ENCODE measurements at regions not wholly inside any gene's neighbourhood (a gene's known extent, or its start where the extent isn't known, plus 50 kb on each side); places are given as distances from the start of the nearest gene placed in this dataset.

GRCh38 chr1:69305621-69306020 lies 262.1 kb upstream of the LRRC7 start:
- no peak overlapping the region for H3K27ac ChIP-seq
- no peaks in the 10 kb centered on the region for H3K36me3 ChIP-seq
- H3K9me3 ChIP-seq, result peaks cover 0 to 20% (median 9%) of the 10 kb centered on the region in 8 donors
- DNase-seq, result no peak
- no peaks in the 10 kb centered on the region for H3K27me3 ChIP-seq (replicated peaks in 1 of 7)
- intact Hi-C loops (cut with DNase I; ENCODE audit: low total_unique reads), result no loop called here
- WGBS, 5 donors, result 58 to 75% (median 66%) methylated on average over 7 of the region's 7 CpGs
- H3K4me1 ChIP-seq, result no peaks in the 10 kb centered on the region
- H3K4me3 ChIP-seq, result no peak overlapping the region
- TF ChIP-seq, protein P1, sequence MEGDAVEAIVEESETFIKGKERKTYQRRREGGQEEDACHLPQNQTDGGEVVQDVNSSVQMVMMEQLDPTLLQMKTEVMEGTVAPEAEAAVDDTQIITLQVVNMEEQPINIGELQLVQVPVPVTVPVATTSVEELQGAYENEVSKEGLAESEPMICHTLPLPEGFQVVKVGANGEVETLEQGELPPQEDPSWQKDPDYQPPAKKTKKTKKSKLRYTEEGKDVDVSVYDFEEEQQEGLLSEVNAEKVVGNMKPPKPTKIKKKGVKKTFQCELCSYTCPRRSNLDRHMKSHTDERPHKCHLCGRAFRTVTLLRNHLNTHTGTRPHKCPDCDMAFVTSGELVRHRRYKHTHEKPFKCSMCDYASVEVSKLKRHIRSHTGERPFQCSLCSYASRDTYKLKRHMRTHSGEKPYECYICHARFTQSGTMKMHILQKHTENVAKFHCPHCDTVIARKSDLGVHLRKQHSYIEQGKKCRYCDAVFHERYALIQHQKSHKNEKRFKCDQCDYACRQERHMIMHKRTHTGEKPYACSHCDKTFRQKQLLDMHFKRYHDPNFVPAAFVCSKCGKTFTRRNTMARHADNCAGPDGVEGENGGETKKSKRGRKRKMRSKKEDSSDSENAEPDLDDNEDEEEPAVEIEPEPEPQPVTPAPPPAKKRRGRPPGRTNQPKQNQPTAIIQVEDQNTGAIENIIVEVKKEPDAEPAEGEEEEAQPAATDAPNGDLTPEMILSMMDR (IDR thresholded peaks at IDR 0.05 in 8 of 11, conservative IDR thresholded peaks at IDR 0.05 in 3 of 11), result no peak
- TF ChIP-seq POLR2AphosphoS5 (IDR thresholded peaks at IDR 0.05), result no peak
- TF ChIP-seq POLR2A (IDR thresholded peaks at IDR 0.05), result no peak

DNA sequence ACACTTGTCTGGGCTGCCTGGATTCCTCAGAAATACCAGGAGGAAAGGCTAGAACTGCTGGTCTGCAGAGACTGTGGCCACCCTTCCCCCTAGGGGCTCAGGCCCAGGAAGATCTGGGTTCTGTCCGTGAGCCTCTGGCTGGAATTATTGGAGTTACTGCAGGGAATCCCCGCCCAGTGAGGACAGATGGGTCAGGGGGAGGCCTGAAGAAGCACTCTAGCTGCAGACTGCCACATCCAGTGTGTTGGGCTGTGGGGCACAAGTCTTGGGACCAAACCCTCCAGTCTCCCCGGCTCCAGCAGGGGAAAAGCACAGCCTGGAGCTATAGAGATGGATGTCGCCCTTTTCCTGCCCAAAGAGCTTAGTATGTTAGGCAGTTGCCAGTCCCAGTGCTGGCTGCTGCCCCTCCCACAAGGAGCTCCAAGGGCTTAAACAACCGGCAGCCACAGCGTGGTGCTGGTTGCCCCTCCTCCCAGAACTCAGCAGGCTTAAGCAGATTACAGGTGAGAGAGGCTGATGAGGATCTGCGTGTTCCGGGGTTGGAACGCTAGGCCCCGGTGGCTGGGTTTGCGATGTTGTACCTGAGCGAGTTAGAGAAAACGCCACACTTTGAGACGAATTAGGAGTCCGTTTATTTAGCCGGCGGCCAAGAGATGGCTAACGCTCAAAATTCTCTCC lies 255.5 kb upstream of the LRRC7 start:
- H3K36me3 ChIP-seq, result no peaks in the 10 kb centered on the region
- TF ChIP-seq POLR2A (IDR thresholded peaks at IDR 0.05), result no peak
- intact Hi-C loops (cut with DNase I; ENCODE audit: low total_unique reads), result no loop called here
- no peaks in the 10 kb centered on the region for H3K27me3 ChIP-seq (replicated peaks in 1 of 7)
- no peak overlapping the region for H3K27ac ChIP-seq
- H3K4me3 ChIP-seq, result no peak overlapping the region
- peaks cover 0 to 55% (median 35%) of the 10 kb centered on the region in 8 donors for H3K9me3 ChIP-seq
- H3K4me1 ChIP-seq, result no peaks in the 10 kb centered on the region
- 60 to 72% (median 62%) methylated on average over 18 of the region's 18 CpGs for WGBS, 5 donors
- no peak for DNase-seq

DNA sequence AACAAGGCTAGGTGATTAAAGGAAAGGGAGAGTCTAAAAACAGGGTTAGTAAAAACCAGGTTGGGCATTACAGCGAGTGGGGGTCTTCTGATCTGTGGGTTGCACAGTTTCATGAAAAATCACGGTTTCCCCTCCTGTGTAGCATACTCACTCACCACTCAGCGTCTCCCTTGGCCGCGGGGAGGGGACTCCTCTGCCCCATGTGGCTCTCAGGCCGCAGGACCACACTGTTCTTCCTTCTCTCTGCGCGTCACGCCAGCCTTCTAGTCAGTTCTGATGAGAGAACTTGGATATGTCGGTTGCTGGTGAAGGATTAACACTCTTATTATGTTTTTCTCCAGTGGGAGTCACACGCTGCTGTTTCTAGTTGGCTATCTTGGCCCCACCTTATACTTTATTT lies 254.6 kb upstream of the LRRC7 start:
- whole genome bisulfite sequencing, 5 donors, result 83 to 91% (median 89%) methylated on average over 11 of the region's 11 CpGs
- H3K4me1 ChIP-seq, result no peaks in the 10 kb centered on the region
- no peak for DNase-seq
- no peak overlapping the region for H3K27ac ChIP-seq
- H3K36me3 ChIP-seq, result no peaks in the 10 kb centered on the region
- TF ChIP-seq POLR2AphosphoS5 (IDR thresholded peaks at IDR 0.05), result no peak
- TF ChIP-seq, protein P1 (IDR thresholded peaks at IDR 0.05 in 8 of 11, conservative IDR thresholded peaks at IDR 0.05 in 3 of 11), result no peak
- no peak for TF ChIP-seq POLR2A (IDR thresholded peaks at IDR 0.05)
- no peaks in the 10 kb centered on the region for H3K27me3 ChIP-seq (replicated peaks in 1 of 7)
- H3K9me3 ChIP-seq, result peaks cover 0 to 54% (median 33%) of the 10 kb centered on the region in 8 donors
- intact Hi-C loops (cut with DNase I; ENCODE audit: low total_unique reads), result no loop called here
- H3K4me3 ChIP-seq, result no peak overlapping the region

- Histone ChIP-seq H3K4me3 (no peak overlapping the region), H3K27me3 (replicated peaks in 1 of 7) (no peaks in the 10 kb centered on the region), H3K9me3 (peaks cover 0 to 51% (median 33%) of the 10 kb centered on the region in 8 donors), H3K36me3 (no peaks in the 10 kb centered on the region), H3K27ac (no peak overlapping the region), H3K4me1 (no peaks in the 10 kb centered on the region)
- no peak for TF ChIP-seq POLR2A (IDR thresholded peaks at IDR 0.05)
- no peak for TF ChIP-seq POLR2AphosphoS5 (IDR thresholded peaks at IDR 0.05)
- TF ChIP-seq, protein P1 (IDR thresholded peaks at IDR 0.05 in 8 of 11, conservative IDR thresholded peaks at IDR 0.05 in 3 of 11), result no peak
- no peak for DNase-seq
- intact Hi-C loops (cut with DNase I; ENCODE audit: low total_unique reads), result no loop called here
- 85 to 100% (median 95%) methylated on average over 3 of the region's 3 CpGs; no CpG with 5 or more reads in 1 of the 5 donors for WGBS, 5 donors
Measured at GRCh38 chr1:69315416-69315815, 252.3 kb upstream of the LRRC7 start.
